Hepatocyte (in vitro differentiated cells): ENCODE measurements at regions not wholly inside any gene's neighbourhood (a gene's known extent, or its start where the extent isn't known, plus 50 kb on each side); places are given as distances from the start of the nearest gene placed in this dataset.

Experiments used
- DNase-seq: peaks from one replicate; pipeline ENCODE4 v3.0.0-alpha.2; 2016; ENCODE audit warnings: low spot score
- H2AFZ ChIP-seq: fragments of 200-600 bp; sonication (generic); 2 replicates; pipeline ENCODE4 v1.6.0; 2016; ENCODE audit warnings: antibody characterized with exemption, mild to moderate bottlenecking
- H3K27ac ChIP-seq: fragments of 200-600 bp; sonication (generic); 2 replicates; pipeline ENCODE4 v1.5.1; 2016; ENCODE audit warnings: mild to moderate bottlenecking
- H3K27me3 ChIP-seq: fragments of 200-600 bp; sonication (generic); 2 replicates; pipeline ENCODE4 v1.6.1; 2016
- H3K36me3 ChIP-seq: fragments of 200-600 bp; sonication (generic); replicated peaks from 2 replicates; pipeline ENCODE4 v1.5.1; 2016; ENCODE audit warnings: low read depth; ENCODE audit not compliant: insufficient read depth
- H3K4me1 ChIP-seq: fragments of 200-600 bp; sonication (generic); 2 replicates; pipeline ENCODE4 v1.5.1; 2016; ENCODE audit warnings: mild to moderate bottlenecking, moderate library complexity; ENCODE audit not compliant: insufficient read depth
- H3K4me2 ChIP-seq: fragments of 200-600 bp; sonication (generic); 2 replicates; pipeline ENCODE4 v1.6.0; 2016
- H3K4me3 ChIP-seq: fragments of 200-600 bp; sonication (generic); 2 replicates; pipeline ENCODE4 v1.5.1; 2016; ENCODE audit warnings: mild to moderate bottlenecking
- H3K79me2 ChIP-seq: fragments of 200-600 bp; sonication (generic); 2 replicates; pipeline ENCODE4 v1.6.0; 2017; ENCODE audit warnings: mild to moderate bottlenecking
- H3K9me2 ChIP-seq: fragments of 200-600 bp; sonication (generic); replicated peaks from 2 replicates; pipeline ENCODE4 v1.6.0; 2017; ENCODE audit warnings: mild to moderate bottlenecking; ENCODE audit not compliant: insufficient read depth
- H3K9me3 ChIP-seq: fragments of 200-600 bp; sonication (generic); 2 replicates; pipeline ENCODE4 v1.5.1; 2016; ENCODE audit warnings: low read depth, mild to moderate bottlenecking
- H4K20me1 ChIP-seq: fragments of 200-600 bp; sonication (generic); 2 replicates; pipeline ENCODE4 v1.6.0; 2016; ENCODE audit warnings: mild to moderate bottlenecking; ENCODE audit not compliant: insufficient read depth, poor library complexity, severe bottlenecking
- EZH2 ChIP-seq: fragments of 200-600 bp; sonication (generic); IDR thresholded peaks from 2 replicates; pipeline ENCODE4 v1.6.1; 2016; ENCODE audit warnings: antibody characterized with exemption, mild to moderate bottlenecking, borderline replicate concordance
- EZH2phosphoT487 ChIP-seq: fragments of 200-600 bp; sonication (generic); IDR thresholded peaks from one replicate; pipeline ENCODE4 v1.6.1; 2018; ENCODE audit warnings: antibody characterized with exemption, mild to moderate bottlenecking, low read depth, moderate library complexity; ENCODE audit not compliant: unreplicated experiment, severe bottlenecking
- WGBS: methylation state at CpG from one replicate; pipeline ENCODE4 v1.1.6; 2016; ENCODE audit warnings: low lambda C conversion rate; ENCODE audit errors: missing lambda C conversion rate; 5-methylcytosine and 5-hydroxymethylcytosine counted together
- TF ChIP-seq, protein P1 (sequence below): fragments of 200-600 bp; sonication (generic); IDR thresholded peaks from 2 replicates; pipeline ENCODE4 v1.5.1; 2016; ENCODE audit warnings: antibody characterized with exemption, mild to moderate bottlenecking; ENCODE audit not compliant: poor library complexity

DNA sequence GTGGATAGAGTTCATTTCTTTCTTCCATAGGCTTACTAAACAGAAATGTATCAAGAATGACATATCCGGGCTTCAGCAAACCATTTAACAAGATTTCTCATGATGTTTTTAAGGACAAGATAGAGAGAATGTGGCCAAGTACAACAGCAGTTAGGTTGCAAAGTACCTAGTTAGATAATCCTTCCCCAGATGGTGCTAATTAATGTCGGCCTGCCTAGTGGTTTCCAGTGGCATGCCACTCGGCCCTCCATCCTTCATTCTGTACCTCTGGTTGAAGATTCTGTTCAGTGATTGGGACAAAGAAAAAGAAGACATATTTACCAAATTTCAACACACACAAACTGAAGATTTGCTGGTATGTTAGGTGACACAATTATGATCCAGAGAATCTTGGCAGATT lies 212.1 kb downstream of the MACC1 start:
- Histone ChIP-seq H3K36me3 (no peaks in the 10 kb centered on the region), H3K4me3 (no peak overlapping the region), H3K27me3 (no peaks in the 10 kb centered on the region), H3K9me2 (no peaks in the 10 kb centered on the region), H3K9me3 (no peaks in the 10 kb centered on the region), H3K4me1 (no peaks in the 10 kb centered on the region), H4K20me1 (no peaks in the 10 kb centered on the region), H2AFZ (no peak overlapping the region), H3K4me2 (no peak overlapping the region), H3K27ac (no peak overlapping the region), H3K79me2 (no peaks in the 10 kb centered on the region)
- 78% methylated on average over 3 of the region's 3 CpGs for WGBS
- TF ChIP-seq EZH2 = no peak
- TF ChIP-seq, protein P1, sequence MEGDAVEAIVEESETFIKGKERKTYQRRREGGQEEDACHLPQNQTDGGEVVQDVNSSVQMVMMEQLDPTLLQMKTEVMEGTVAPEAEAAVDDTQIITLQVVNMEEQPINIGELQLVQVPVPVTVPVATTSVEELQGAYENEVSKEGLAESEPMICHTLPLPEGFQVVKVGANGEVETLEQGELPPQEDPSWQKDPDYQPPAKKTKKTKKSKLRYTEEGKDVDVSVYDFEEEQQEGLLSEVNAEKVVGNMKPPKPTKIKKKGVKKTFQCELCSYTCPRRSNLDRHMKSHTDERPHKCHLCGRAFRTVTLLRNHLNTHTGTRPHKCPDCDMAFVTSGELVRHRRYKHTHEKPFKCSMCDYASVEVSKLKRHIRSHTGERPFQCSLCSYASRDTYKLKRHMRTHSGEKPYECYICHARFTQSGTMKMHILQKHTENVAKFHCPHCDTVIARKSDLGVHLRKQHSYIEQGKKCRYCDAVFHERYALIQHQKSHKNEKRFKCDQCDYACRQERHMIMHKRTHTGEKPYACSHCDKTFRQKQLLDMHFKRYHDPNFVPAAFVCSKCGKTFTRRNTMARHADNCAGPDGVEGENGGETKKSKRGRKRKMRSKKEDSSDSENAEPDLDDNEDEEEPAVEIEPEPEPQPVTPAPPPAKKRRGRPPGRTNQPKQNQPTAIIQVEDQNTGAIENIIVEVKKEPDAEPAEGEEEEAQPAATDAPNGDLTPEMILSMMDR = no peak
- TF ChIP-seq EZH2phosphoT487 = no peak
- DNase-seq = no peak

DNA sequence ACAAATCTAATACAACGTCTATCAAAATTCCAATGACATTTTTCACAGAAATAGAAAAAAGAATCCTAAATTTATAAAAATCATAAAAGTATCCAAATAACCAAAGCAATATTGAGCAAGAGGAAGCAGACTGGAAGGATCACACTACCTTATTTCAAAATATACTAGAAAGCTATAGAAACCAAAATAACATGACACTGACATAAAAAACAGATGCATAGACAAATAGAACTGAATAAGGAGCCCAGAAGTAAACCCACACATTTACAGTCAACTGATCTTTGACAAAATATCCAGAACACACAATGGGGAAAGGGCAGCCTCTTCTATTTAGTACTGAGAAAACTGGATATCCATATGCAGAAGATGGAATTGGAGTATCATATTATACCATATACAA lies 217.5 kb downstream of the MACC1 start:
- Histone ChIP-seq H3K79me2 (no peaks in the 10 kb centered on the region), H3K27ac (no peak overlapping the region), H3K4me2 (no peak overlapping the region), H3K4me3 (no peak overlapping the region), H3K27me3 (no peaks in the 10 kb centered on the region), H3K9me3 (no peaks in the 10 kb centered on the region), H3K9me2 (no peaks in the 10 kb centered on the region), H2AFZ (no peak overlapping the region), H3K4me1 (no peaks in the 10 kb centered on the region), H4K20me1 (no peaks in the 10 kb centered on the region), H3K36me3 (no peaks in the 10 kb centered on the region)
- 90% methylated on average over 1 of the region's 1 CpG for WGBS
- no peak for DNase-seq
- TF ChIP-seq EZH2 (no peak), EZH2phosphoT487 (no peak)
- TF ChIP-seq, protein P1 = no peak

DNA sequence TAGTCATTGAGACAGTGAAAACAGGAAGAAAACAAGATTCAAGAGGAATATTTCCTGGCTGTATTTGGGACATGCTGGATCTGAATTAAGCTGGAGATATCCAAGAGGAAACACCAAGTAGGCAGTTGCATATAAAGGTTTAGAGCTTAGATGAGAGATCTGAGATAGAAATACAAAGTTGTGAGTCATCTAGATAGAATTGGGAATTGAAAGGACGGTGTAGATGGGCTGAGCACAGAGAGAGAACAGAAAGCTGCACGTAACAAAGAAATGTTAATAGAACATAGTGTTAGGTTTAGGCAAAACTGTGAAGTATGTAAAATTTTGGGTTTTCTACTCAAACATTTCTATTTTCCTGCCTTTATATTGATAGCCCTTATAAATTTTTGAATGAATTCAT lies 218.5 kb upstream of the TMEM196 start:
- no peaks in the 10 kb centered on the region for H3K4me1 ChIP-seq
- H3K4me3 ChIP-seq = no peak overlapping the region
- DNase-seq = no peak
- no peaks in the 10 kb centered on the region for H4K20me1 ChIP-seq
- H3K27me3 ChIP-seq = no peaks in the 10 kb centered on the region
- no peak overlapping the region for H2AFZ ChIP-seq
- WGBS = 91% methylated on average over 2 of the region's 2 CpGs
- no peak overlapping the region for H3K27ac ChIP-seq
- TF ChIP-seq, protein P1 = no peak
- no peak for TF ChIP-seq EZH2
- TF ChIP-seq EZH2phosphoT487 = no peak
- H3K79me2 ChIP-seq = no peaks in the 10 kb centered on the region
- no peaks in the 10 kb centered on the region for H3K9me2 ChIP-seq
- H3K36me3 ChIP-seq = no peaks in the 10 kb centered on the region
- H3K9me3 ChIP-seq = no peaks in the 10 kb centered on the region
- H3K4me2 ChIP-seq = no peak overlapping the region

DNA sequence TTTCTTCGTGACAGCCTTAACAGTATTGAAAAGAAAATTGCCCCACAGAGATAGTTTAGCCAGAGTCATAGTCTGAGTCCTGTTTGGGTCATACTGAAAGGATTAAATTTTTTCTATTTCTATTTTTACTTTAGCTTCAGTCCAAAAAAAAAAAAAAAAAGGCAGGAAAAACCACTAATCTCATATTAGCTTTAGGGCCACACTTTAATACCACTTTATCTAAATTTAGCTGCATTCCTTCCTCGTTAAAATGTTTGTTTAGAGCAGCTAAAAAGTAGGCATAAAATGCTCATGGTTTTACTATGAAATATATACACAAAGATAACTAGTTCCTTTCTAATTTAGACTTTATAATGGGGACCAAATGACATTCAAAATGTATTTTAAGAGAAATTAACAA lies 216.5 kb upstream of the TMEM196 start:
- Histone ChIP-seq H3K9me2 (no peaks in the 10 kb centered on the region), H3K4me3 (no peak overlapping the region), H3K79me2 (no peaks in the 10 kb centered on the region), H4K20me1 (no peaks in the 10 kb centered on the region), H3K27me3 (no peaks in the 10 kb centered on the region), H3K27ac (no peak overlapping the region), H3K36me3 (no peaks in the 10 kb centered on the region), H2AFZ (no peak overlapping the region), H3K4me2 (no peak overlapping the region), H3K4me1 (no peaks in the 10 kb centered on the region), H3K9me3 (no peaks in the 10 kb centered on the region)
- WGBS = 53% methylated on average over 2 of the region's 2 CpGs
- TF ChIP-seq EZH2 (no peak), EZH2phosphoT487 (no peak)
- no peak for DNase-seq
